ENCODE measurements at regions not wholly inside any gene's neighbourhood (a gene's known extent, or its start where the extent isn't known, plus 50 kb on each side); places are given as distances from the start of the nearest gene placed in this dataset.

- TF ChIP-seq EZH2 (IDR thresholded peaks at IDR 0.05; ENCODE audit: low read length): no peak
- TF ChIP-seq, protein P1, sequence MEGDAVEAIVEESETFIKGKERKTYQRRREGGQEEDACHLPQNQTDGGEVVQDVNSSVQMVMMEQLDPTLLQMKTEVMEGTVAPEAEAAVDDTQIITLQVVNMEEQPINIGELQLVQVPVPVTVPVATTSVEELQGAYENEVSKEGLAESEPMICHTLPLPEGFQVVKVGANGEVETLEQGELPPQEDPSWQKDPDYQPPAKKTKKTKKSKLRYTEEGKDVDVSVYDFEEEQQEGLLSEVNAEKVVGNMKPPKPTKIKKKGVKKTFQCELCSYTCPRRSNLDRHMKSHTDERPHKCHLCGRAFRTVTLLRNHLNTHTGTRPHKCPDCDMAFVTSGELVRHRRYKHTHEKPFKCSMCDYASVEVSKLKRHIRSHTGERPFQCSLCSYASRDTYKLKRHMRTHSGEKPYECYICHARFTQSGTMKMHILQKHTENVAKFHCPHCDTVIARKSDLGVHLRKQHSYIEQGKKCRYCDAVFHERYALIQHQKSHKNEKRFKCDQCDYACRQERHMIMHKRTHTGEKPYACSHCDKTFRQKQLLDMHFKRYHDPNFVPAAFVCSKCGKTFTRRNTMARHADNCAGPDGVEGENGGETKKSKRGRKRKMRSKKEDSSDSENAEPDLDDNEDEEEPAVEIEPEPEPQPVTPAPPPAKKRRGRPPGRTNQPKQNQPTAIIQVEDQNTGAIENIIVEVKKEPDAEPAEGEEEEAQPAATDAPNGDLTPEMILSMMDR (optimal IDR thresholded peaks at IDR 0.05 in 1 of 3, IDR thresholded peaks at IDR 0.05 in 1 of 3, conservative IDR thresholded peaks at IDR 0.05 in 1 of 3; ENCODE audit: extremely low read depth in 1 of 3, insufficient read depth in 2 of 3, low read length in 3 of 3): no peak
These were observed 104.1 kb upstream of the ZNF462 start for GRCh38 chr9:106758911-106759310.
